Activated naive CD4-positive, alpha-beta T cell treated with anti-CD3 and anti-CD28 coated beads for 36 hours (primary cell): ENCODE measurements at regions not wholly inside any gene's neighbourhood (a gene's known extent, or its start where the extent isn't known, plus 50 kb on each side); places are given as distances from the start of the nearest gene placed in this dataset.

Experiments
- CTCF ChIA-PET: fragments of 350-600 bp; sonication (Branson Sonifier 250); formaldehyde crosslinking; loops from one replicate; lab custom pipeline; 2021; ENCODE audit warnings: antibody characterized with exemption; lab: Charles Lee
- DNase-seq: peaks from one replicate; pipeline ENCODE4 v3.0.0-alpha.2; 2020
- H3K27ac Mint-ChIP-seq: one replicate; pipeline ENCODE4 v1.8.0; 2021; ENCODE audit warnings: mild to moderate bottlenecking, mixed read lengths
- H3K27me3 Mint-ChIP-seq: one replicate; pipeline ENCODE4 v1.8.0; 2021; ENCODE audit warnings: low read depth, mixed read lengths
- H3K36me3 Mint-ChIP-seq: one replicate; pipeline ENCODE4 v1.8.0; 2021; ENCODE audit warnings: low read depth, mixed read lengths
- H3K4me1 Mint-ChIP-seq: one replicate; pipeline ENCODE4 v1.8.0; 2021; ENCODE audit warnings: low read depth, mixed read lengths
- H3K4me3 Mint-ChIP-seq: one replicate; pipeline ENCODE4 v1.8.0; 2021; ENCODE audit warnings: mild to moderate bottlenecking, moderate library complexity, mixed read lengths
- H3K9me3 Mint-ChIP-seq: one replicate; pipeline ENCODE4 v1.8.0; 2021; ENCODE audit warnings: mixed read lengths
- intact Hi-C: fragments of 100-400 bp; cut with micrococcal nuclease; formaldehyde crosslinking; loops from one replicate; pipeline ENCODE4 v1.15.1; 2023

- intact Hi-C loops: loop anchor here (5.0 to 10.0 kb wide), 4 partner anchors 59 to 734 kb away; no protein-coding TSS in a partner anchor
- Mint-ChIP-seq H3K9me3 (peaks cover 2% of the 10 kb centered on the region), H3K4me1 (no peaks in the 10 kb centered on the region), H3K36me3 (no peaks in the 10 kb centered on the region), H3K27ac (no peak overlapping the region), H3K4me3 (no peak overlapping the region), H3K27me3 (no peaks in the 10 kb centered on the region)
- no peak for DNase-seq
- CTCF ChIA-PET: no interaction called here
These were observed 1157.3 kb downstream of the SORCS3 start for GRCh38 chr10:105798328-105798889.

GRCh38 chr10:105797234-105797890, 1156.3 kb downstream of the SORCS3 start:
- peaks cover 2% of the 10 kb centered on the region for H3K9me3 Mint-ChIP-seq
- DNase-seq: no peak
- H3K27ac Mint-ChIP-seq: no peak overlapping the region
- CTCF ChIA-PET: interaction anchor here (0.6 kb wide), 1 partner anchor 130 kb away, joined by 3 read pairs; no protein-coding TSS in a partner anchor
- H3K4me1 Mint-ChIP-seq: no peaks in the 10 kb centered on the region
- H3K36me3 Mint-ChIP-seq: no peaks in the 10 kb centered on the region
- intact Hi-C loops: loop anchor here (1.0 to 10.0 kb wide), 6 partner anchors 60 to 733 kb away; no protein-coding TSS in a partner anchor
- H3K4me3 Mint-ChIP-seq: no peak overlapping the region
- H3K27me3 Mint-ChIP-seq: no peaks in the 10 kb centered on the region

- Mint-ChIP-seq H3K36me3 (no peaks in the 10 kb centered on the region), H3K9me3 (no peaks in the 10 kb centered on the region), H3K27me3 (peaks cover under 1% of the 10 kb centered on the region), H3K4me1 (no peaks in the 10 kb centered on the region), H3K4me3 (no peak overlapping the region), H3K27ac (no peak overlapping the region)
- no peak for DNase-seq
- CTCF ChIA-PET: no interaction called here
- intact Hi-C loops: loop anchor here (10.0 kb wide), 1 partner anchor 728 kb away; no protein-coding TSS in a partner anchor
These were observed 1152.0 kb downstream of the SORCS3 start for GRCh38 chr10:105793071-105793470.

GRCh38 chr10:105785721-105786120, 1144.6 kb downstream of the SORCS3 start:
- Mint-ChIP-seq H3K9me3 (peaks cover 3% of the 10 kb centered on the region), H3K27me3 (peaks cover 14% of the 10 kb centered on the region), H3K27ac (no peak overlapping the region), H3K4me1 (no peaks in the 10 kb centered on the region), H3K4me3 (no peak overlapping the region), H3K36me3 (no peaks in the 10 kb centered on the region)
- intact Hi-C loops: no loop called here
- DNase-seq: no peak
- CTCF ChIA-PET: no interaction called here

- H3K36me3 Mint-ChIP-seq: no peaks in the 10 kb centered on the region
- peaks cover 3% of the 10 kb centered on the region for H3K9me3 Mint-ChIP-seq
- no peak for DNase-seq
- H3K4me1 Mint-ChIP-seq: no peaks in the 10 kb centered on the region
- H3K27ac Mint-ChIP-seq: no peak overlapping the region
- intact Hi-C loops: no loop called here
- CTCF ChIA-PET: no interaction called here
- no peak overlapping the region for H3K4me3 Mint-ChIP-seq
- peaks cover 14% of the 10 kb centered on the region for H3K27me3 Mint-ChIP-seq
These were observed 1142.9 kb downstream of the SORCS3 start for GRCh38 chr10:105783936-105784483.

GRCh38 chr10:105774881-105775280, 1133.8 kb downstream of the SORCS3 start:
- no peak overlapping the region for H3K4me3 Mint-ChIP-seq
- CTCF ChIA-PET: no interaction called here
- no peaks in the 10 kb centered on the region for H3K9me3 Mint-ChIP-seq
- H3K4me1 Mint-ChIP-seq: no peaks in the 10 kb centered on the region
- H3K27ac Mint-ChIP-seq: no peak overlapping the region
- no peak for DNase-seq
- intact Hi-C loops: no loop called here
- H3K36me3 Mint-ChIP-seq: no peaks in the 10 kb centered on the region
- H3K27me3 Mint-ChIP-seq: peaks cover 2% of the 10 kb centered on the region

DNA sequence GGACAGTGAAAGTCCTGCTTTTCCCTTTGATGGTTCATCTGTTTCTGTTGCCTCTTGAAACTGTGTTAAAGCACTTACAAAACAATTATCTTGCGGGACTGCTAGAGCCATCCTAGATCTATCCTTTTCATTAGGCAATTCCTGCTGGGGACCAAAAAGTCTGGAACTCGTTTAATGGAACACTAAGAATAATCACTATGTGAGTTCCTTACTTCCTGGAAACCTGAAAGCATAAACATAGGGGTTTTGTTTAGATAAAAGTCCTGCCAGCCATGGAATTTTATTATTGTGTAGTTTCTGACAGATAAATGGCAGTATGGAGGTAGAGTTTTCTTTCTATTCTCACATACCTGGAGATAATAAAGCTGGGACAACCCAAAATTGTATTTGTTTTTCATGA, 1133.3 kb downstream of the SORCS3 start:
- no peak overlapping the region for H3K4me3 Mint-ChIP-seq
- peaks cover 2% of the 10 kb centered on the region for H3K27me3 Mint-ChIP-seq
- CTCF ChIA-PET: no interaction called here
- no peaks in the 10 kb centered on the region for H3K36me3 Mint-ChIP-seq
- H3K4me1 Mint-ChIP-seq: no peaks in the 10 kb centered on the region
- DNase-seq: no peak
- intact Hi-C loops: no loop called here
- no peaks in the 10 kb centered on the region for H3K9me3 Mint-ChIP-seq
- H3K27ac Mint-ChIP-seq: no peak overlapping the region

- peaks cover 8% of the 10 kb centered on the region for H3K27me3 Mint-ChIP-seq
- no peak overlapping the region for H3K27ac Mint-ChIP-seq
- CTCF ChIA-PET: interaction anchor here (0.6 kb wide), 1 partner anchor 1175 kb away, joined by 3 read pairs; no protein-coding TSS in a partner anchor
- no peaks in the 10 kb centered on the region for H3K36me3 Mint-ChIP-seq
- no peak overlapping the region for H3K4me3 Mint-ChIP-seq
- no peaks in the 10 kb centered on the region for H3K9me3 Mint-ChIP-seq
- DNase-seq: no peak
- no peaks in the 10 kb centered on the region for H3K4me1 Mint-ChIP-seq
- intact Hi-C loops: no loop called here
These were observed 1129.6 kb downstream of the SORCS3 start for GRCh38 chr10:105770524-105771212.

DNA sequence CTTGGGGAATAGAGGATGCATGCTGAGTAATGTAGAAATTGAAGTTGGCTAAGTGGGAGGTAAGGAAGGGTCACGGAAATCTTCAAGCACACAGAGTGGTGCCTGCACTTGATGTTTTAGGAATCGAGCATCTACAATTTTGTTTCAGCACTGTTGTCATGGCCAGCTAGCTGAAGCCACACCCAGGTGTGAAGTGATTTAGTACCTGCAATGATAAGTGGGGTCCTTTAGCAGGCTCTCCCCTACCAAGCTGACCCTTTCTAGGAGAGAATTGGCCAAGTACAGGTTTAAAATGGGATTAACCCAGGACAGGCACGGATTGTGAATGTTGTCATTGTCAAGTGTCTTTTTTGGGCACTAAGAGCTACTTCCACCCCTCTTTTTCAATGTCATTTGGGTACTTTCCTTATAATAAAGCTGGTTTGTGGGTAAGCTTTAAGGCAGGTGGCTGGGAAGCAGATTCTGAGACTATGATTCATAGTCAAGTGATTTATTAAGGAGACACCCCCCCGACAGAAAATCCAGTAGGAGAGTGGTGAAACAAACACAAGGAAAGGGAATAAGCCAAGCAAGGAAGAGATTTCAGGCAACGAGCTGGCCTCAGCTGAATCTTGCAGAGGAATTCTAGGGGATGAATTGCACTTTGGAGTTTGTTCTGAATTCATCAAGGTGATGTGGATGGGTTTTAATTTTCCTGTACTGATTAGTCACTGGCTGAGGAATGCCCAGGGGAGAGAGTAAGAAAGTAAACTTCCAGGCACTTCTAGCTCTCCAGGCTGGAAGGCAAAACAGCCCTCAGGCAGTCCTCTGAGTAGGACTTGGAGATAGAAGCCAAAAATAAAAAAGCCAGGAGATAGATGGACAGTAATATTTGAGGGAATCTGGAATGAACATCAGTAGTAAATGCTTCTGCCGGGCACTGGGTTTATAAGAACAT, 1128.4 kb downstream of the SORCS3 start:
- H3K9me3 Mint-ChIP-seq: no peaks in the 10 kb centered on the region

GRCh38 chr10:105763611-105764010, 1122.5 kb downstream of the SORCS3 start:
- CTCF ChIA-PET: no interaction called here
- Mint-ChIP-seq H3K4me1 (no peaks in the 10 kb centered on the region), H3K4me3 (no peak overlapping the region), H3K27me3 (peaks cover 14% of the 10 kb centered on the region), H3K9me3 (no peaks in the 10 kb centered on the region), H3K36me3 (no peaks in the 10 kb centered on the region), H3K27ac (no peak overlapping the region)
- intact Hi-C loops: no loop called here
- no peak for DNase-seq

More for the DNA sequence above, 1128.4 kb downstream of the SORCS3 start:
- H3K27me3 Mint-ChIP-seq: peaks cover 10% of the 10 kb centered on the region
- CTCF ChIA-PET: no interaction called here
- no peak for DNase-seq
- no peak overlapping the region for H3K4me3 Mint-ChIP-seq
- no peaks in the 10 kb centered on the region for H3K36me3 Mint-ChIP-seq
- intact Hi-C loops: no loop called here
- H3K27ac Mint-ChIP-seq: no peak overlapping the region
- no peaks in the 10 kb centered on the region for H3K4me1 Mint-ChIP-seq

GRCh38 chr10:105761576-105762260, 1120.6 kb downstream of the SORCS3 start:
- no peak for DNase-seq
- no peak overlapping the region for H3K27ac Mint-ChIP-seq
- no peaks in the 10 kb centered on the region for H3K9me3 Mint-ChIP-seq
- peaks cover 12% of the 10 kb centered on the region for H3K27me3 Mint-ChIP-seq
- CTCF ChIA-PET: no interaction called here
- H3K36me3 Mint-ChIP-seq: no peaks in the 10 kb centered on the region
- H3K4me1 Mint-ChIP-seq: no peaks in the 10 kb centered on the region
- intact Hi-C loops: no loop called here
- H3K4me3 Mint-ChIP-seq: no peak overlapping the region
